Neural progenitor cell (in vitro differentiated cells): ENCODE measurements at regions not wholly inside any gene's neighbourhood (a gene's known extent, or its start where the extent isn't known, plus 50 kb on each side); places are given as distances from the start of the nearest gene placed in this dataset.

Experiments
- DNase-seq: peaks from one replicate; pipeline ENCODE4 v3.0.0-alpha.2; 2016; ENCODE audit warnings: low spot score
- H2AFZ ChIP-seq: fragments of 200-600 bp; sonication (generic); replicated peaks from 2 replicates; pipeline ENCODE4 v1.6.1; 2016; ENCODE audit warnings: antibody characterized with exemption
- H3F3A ChIP-seq: fragments of 200-600 bp; sonication (generic); 2 replicates; pipeline ENCODE4 v1.6.1; 2016; ENCODE audit warnings: antibody characterized with exemption, low read depth
- H3K27ac ChIP-seq: fragments of 200-600 bp; sonication (generic); 2 replicates; pipeline ENCODE4 v1.5.1; 2016; ENCODE audit warnings: mild to moderate bottlenecking
- H3K27me3 ChIP-seq: fragments of 200-600 bp; sonication (generic); 2 replicates; pipeline ENCODE4 v1.6.1; 2016; ENCODE audit warnings: mild to moderate bottlenecking, moderate library complexity
- H3K36me3 ChIP-seq: fragments of 200-600 bp; sonication (generic); 2 replicates; pipeline ENCODE4 v1.5.1; 2016
- H3K4me1 ChIP-seq: fragments of 200-600 bp; sonication (generic); 2 replicates; pipeline ENCODE4 v1.6.1; 2016; ENCODE audit warnings: mixed run types
- H3K4me2 ChIP-seq: fragments of 200-600 bp; sonication (generic); 2 replicates; pipeline ENCODE4 v1.6.1; 2016
- H3K4me3 ChIP-seq: fragments of 200-600 bp; sonication (generic); 2 replicates; pipeline ENCODE4 v1.5.1; 2016
- H3K79me2 ChIP-seq: fragments of 200-600 bp; sonication (generic); 2 replicates; pipeline ENCODE4 v1.6.1; 2016; ENCODE audit warnings: low read depth
- H3K9ac ChIP-seq: fragments of 200-600 bp; sonication (generic); 2 replicates; pipeline ENCODE4 v1.6.1; 2016
- H3K9me3 ChIP-seq: fragments of 200-600 bp; sonication (generic); 2 replicates; pipeline ENCODE4 v1.5.1; 2016; ENCODE audit warnings: low read depth
- H4K20me1 ChIP-seq: fragments of 200-600 bp; sonication (generic); 2 replicates; pipeline ENCODE4 v1.6.1; 2016; ENCODE audit warnings: low read depth
- H3K27ac Mint-ChIP-seq: 3 replicates; pipeline ENCODE4 v1.8.0; 2021; ENCODE audit warnings: mixed read lengths
- H3K27me3 Mint-ChIP-seq: 2 replicates; pipeline ENCODE4 v1.8.0; 2022; ENCODE audit warnings: low read depth, mild to moderate bottlenecking, inconsistent platforms, moderate library complexity, mixed read lengths; ENCODE audit not compliant: insufficient read depth
- H3K36me3 Mint-ChIP-seq: 3 replicates; pipeline ENCODE4 v1.8.0; 2021; ENCODE audit warnings: mixed read lengths
- H3K4me1 Mint-ChIP-seq: 3 replicates; pipeline ENCODE4 v1.8.0; 2021; ENCODE audit warnings: mixed read lengths
- H3K4me3 Mint-ChIP-seq: 3 replicates; pipeline ENCODE4 v1.8.0; 2021; ENCODE audit warnings: mild to moderate bottlenecking, moderate library complexity, mixed read lengths
- H3K9me3 Mint-ChIP-seq: 3 replicates; pipeline ENCODE4 v1.8.0; 2020; ENCODE audit warnings: mixed read lengths
- CTCF ChIP-seq: fragments of 200-600 bp; sonication (generic); IDR thresholded peaks from 2 replicates; pipeline ENCODE4 v1.5.1; 2017; ENCODE audit warnings: antibody characterized with exemption, mild to moderate bottlenecking
- EZH2 ChIP-seq: fragments of 200-600 bp; sonication (generic); IDR thresholded peaks from 2 replicates; pipeline ENCODE4 v1.6.1; 2017; ENCODE audit warnings: antibody characterized with exemption, mild to moderate bottlenecking, moderate library complexity
- EZH2phosphoT487 ChIP-seq: fragments of 200-600 bp; sonication (generic); IDR thresholded peaks from 2 replicates; pipeline ENCODE4 v1.6.1; 2017; ENCODE audit warnings: antibody characterized with exemption

GRCh38 chr15:97143592-97144376 lies 813.3 kb downstream of the NR2F2 start:
- Histone ChIP-seq H3K9ac (no peak overlapping the region), H4K20me1 (no peaks in the 10 kb centered on the region), H3K4me3 (no peak overlapping the region), H3K27ac (no peak overlapping the region), H3K27me3 (no peaks in the 10 kb centered on the region), H3K9me3 (no peaks in the 10 kb centered on the region), H3K4me2 (peak overlapping the region; percentile 47), H3K36me3 (no peaks in the 10 kb centered on the region), H2AFZ (no peak overlapping the region), H3K79me2 (no peaks in the 10 kb centered on the region), H3K4me1 (peaks cover 48% of the 10 kb centered on the region), H3F3A (peaks cover 4% of the 10 kb centered on the region)
- DNase-seq = peak; percentile 53
- Mint-ChIP-seq H3K9me3 (peaks cover 9% of the 10 kb centered on the region), H3K27ac (no peak overlapping the region), H3K4me3 (peak overlapping the region; percentile 46), H3K27me3 (peaks cover 2% of the 10 kb centered on the region), H3K4me1 (peaks cover 55% of the 10 kb centered on the region), H3K36me3 (no peaks in the 10 kb centered on the region)
- no peak for TF ChIP-seq CTCF
- no peak for TF ChIP-seq EZH2phosphoT487
- TF ChIP-seq EZH2 = no peak

GRCh38 chr15:97144377-97144711 lies 813.8 kb downstream of the NR2F2 start:
- no peaks in the 10 kb centered on the region for H3K27me3 ChIP-seq
- peak overlapping the region; percentile 22 for H2AFZ ChIP-seq
- no peak for DNase-seq
- no peaks in the 10 kb centered on the region for H4K20me1 ChIP-seq
- Mint-ChIP-seq H3K4me3 (no peak overlapping the region), H3K27me3 (peaks cover 2% of the 10 kb centered on the region), H3K9me3 (peaks cover 9% of the 10 kb centered on the region), H3K36me3 (no peaks in the 10 kb centered on the region), H3K27ac (peak overlapping the region; percentile 30), H3K4me1 (peaks cover 60% of the 10 kb centered on the region)
- H3K36me3 ChIP-seq = no peaks in the 10 kb centered on the region
- TF ChIP-seq EZH2 (no peak), CTCF (no peak), EZH2phosphoT487 (no peak)
- H3K4me2 ChIP-seq = peak overlapping the region; percentile 47
- H3K79me2 ChIP-seq = no peaks in the 10 kb centered on the region
- H3K4me1 ChIP-seq = peaks cover 42% of the 10 kb centered on the region
- no peak overlapping the region for H3K4me3 ChIP-seq
- H3K27ac ChIP-seq = no peak overlapping the region
- H3K9ac ChIP-seq = no peak overlapping the region
- H3K9me3 ChIP-seq = no peaks in the 10 kb centered on the region
- peaks cover 4% of the 10 kb centered on the region for H3F3A ChIP-seq

- Histone ChIP-seq H3K27me3 (no peaks in the 10 kb centered on the region), H3K4me2 (peak overlapping the region; percentile 9), H3K9me3 (no peaks in the 10 kb centered on the region), H3K4me3 (no peak overlapping the region), H3F3A (peaks cover 4% of the 10 kb centered on the region), H3K36me3 (no peaks in the 10 kb centered on the region), H2AFZ (no peak overlapping the region), H3K79me2 (no peaks in the 10 kb centered on the region), H3K27ac (no peak overlapping the region), H3K9ac (no peak overlapping the region), H4K20me1 (no peaks in the 10 kb centered on the region), H3K4me1 (peaks cover 31% of the 10 kb centered on the region)
- Mint-ChIP-seq H3K4me3 (peak overlapping the region; percentile 1), H3K36me3 (no peaks in the 10 kb centered on the region), H3K27ac (peak overlapping the region; percentile 74), H3K4me1 (peaks cover 59% of the 10 kb centered on the region), H3K9me3 (peaks cover 7% of the 10 kb centered on the region), H3K27me3 (peaks cover 2% of the 10 kb centered on the region)
- TF ChIP-seq CTCF (no peak), EZH2phosphoT487 (no peak), EZH2 (no peak)
- peak; percentile 47 for DNase-seq
Observed at GRCh38 chr15:97146929-97147870, 813.3 kb upstream of the ARRDC4 start.
